ENCODE measurements at regions not wholly inside any gene's neighbourhood (a gene's known extent, or its start where the extent isn't known, plus 50 kb on each side); places are given as distances from the start of the nearest gene placed in this dataset.

DNA sequence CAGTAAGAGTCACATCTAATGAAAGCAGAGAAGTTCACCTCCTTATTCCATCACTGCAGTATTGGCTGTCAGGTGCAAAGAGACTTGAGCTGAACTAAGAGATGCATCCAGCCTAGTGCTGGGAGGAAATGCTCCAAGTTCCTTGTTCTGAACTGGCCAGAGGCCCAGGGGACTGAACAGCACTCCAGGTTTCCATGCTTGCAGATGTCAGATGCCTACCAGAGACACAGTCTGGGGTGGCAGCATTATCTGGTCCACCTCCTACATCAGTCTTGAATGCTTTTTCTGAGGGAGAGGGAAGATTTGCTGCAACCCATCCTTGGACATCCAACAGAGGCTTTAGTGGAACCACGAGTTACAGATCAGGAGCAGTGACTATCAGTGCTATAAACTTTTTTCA, 331.3 kb downstream of the CYRIA start:
- TF ChIP-seq, protein P1, sequence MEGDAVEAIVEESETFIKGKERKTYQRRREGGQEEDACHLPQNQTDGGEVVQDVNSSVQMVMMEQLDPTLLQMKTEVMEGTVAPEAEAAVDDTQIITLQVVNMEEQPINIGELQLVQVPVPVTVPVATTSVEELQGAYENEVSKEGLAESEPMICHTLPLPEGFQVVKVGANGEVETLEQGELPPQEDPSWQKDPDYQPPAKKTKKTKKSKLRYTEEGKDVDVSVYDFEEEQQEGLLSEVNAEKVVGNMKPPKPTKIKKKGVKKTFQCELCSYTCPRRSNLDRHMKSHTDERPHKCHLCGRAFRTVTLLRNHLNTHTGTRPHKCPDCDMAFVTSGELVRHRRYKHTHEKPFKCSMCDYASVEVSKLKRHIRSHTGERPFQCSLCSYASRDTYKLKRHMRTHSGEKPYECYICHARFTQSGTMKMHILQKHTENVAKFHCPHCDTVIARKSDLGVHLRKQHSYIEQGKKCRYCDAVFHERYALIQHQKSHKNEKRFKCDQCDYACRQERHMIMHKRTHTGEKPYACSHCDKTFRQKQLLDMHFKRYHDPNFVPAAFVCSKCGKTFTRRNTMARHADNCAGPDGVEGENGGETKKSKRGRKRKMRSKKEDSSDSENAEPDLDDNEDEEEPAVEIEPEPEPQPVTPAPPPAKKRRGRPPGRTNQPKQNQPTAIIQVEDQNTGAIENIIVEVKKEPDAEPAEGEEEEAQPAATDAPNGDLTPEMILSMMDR (IDR thresholded peaks at IDR 0.05; ENCODE audit: low read depth, low read length, missing input control) = no peak
- TF ChIP-seq, protein P2, sequence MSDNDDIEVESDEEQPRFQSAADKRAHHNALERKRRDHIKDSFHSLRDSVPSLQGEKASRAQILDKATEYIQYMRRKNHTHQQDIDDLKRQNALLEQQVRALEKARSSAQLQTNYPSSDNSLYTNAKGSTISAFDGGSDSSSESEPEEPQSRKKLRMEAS (IDR thresholded peaks at IDR 0.05) = no peak
